UCSD-AML1 (cell line): ENCODE measurements at regions not wholly inside any gene's neighbourhood (a gene's known extent, or its start where the extent isn't known, plus 50 kb on each side); places are given as distances from the start of the nearest gene placed in this dataset.
"Not testable (repeated sequence)": the region's sequence is repeated elsewhere in the genome, so short reads cannot be mapped to it uniquely, and the experiment has no call there.

Source experiments
- DNase-seq: peaks from one replicate; lab custom pipeline; 2025; ENCODE audit not compliant: unreplicated experiment; lab: John Stamatoyannopoulos, UW

- no peak for DNase-seq
Measured at GRCh38 chr4:128758314-128758922, 51.1 kb upstream of the JADE1 start.

DNA sequence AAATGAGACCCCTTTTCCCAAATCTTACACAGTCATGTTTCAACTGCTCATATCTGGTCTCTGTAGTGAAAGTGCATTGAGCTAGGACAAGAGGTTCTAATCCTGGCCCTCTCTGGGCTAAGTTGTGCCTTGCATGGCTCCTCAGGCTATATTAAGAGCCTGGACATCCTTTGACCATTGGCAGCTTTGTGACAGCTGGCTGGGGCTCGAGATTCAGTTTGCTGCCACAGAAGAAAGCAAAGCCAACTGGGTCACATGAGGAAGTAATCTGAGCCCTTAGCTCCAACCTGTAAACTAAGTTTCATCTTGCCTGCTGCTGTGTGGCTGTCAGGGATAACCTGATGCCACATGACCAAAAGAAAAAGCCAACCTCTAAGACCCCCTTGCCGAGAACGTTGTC is 51.8 kb upstream of the JADE1 start:
- DNase-seq = no peak

- no peak for DNase-seq
Measured at GRCh38 chr4:128751354-128751753, 58.1 kb upstream of the JADE1 start.

GRCh38 chr4:128741748-128742147 is 67.8 kb upstream of the JADE1 start:
- DNase-seq = not testable (repeated sequence)

- DNase-seq = no peak
Measured at GRCh38 chr4:128737098-128737513, 72.4 kb upstream of the JADE1 start.

DNA sequence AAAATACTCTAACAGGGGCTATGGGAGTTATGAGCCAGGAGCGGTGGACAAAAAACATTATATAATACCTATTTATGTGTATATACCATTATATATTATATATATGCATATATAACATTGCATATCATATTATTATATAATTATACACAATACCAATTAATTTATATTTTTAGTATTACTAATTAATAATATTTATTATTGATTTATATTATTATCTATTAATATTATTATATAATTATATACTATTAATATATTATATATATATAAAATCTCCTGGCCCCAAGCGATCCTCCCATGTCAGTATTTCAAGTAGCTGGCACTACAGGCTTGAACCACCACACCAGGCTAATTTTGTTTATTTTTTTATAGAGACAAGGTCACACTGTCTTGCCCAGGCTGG is 73.8 kb upstream of the JADE1 start:
- DNase-seq = no peak

- DNase-seq = no peak
Measured at GRCh38 chr4:128728190-128728589, 81.3 kb upstream of the JADE1 start.

DNA sequence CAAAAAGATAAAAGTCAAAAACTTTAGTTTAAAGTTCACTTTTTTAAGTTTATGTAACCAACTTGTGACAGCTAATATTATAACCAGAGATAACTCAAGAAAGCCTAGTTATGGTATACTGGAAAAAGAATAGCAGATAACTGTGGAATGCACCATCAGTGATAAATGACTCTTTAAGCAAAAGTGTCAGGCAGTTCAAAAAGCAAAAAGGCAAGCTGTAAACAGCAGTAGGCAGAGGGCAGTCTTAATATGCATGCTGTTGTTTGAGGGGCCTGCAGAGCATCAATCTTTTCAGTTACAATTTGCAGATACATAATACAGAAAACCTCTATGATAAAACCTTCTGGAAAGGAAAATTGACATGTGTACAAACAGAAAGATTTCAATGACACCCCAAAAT is 81.8 kb upstream of the JADE1 start:
- DNase-seq = no peak

DNA sequence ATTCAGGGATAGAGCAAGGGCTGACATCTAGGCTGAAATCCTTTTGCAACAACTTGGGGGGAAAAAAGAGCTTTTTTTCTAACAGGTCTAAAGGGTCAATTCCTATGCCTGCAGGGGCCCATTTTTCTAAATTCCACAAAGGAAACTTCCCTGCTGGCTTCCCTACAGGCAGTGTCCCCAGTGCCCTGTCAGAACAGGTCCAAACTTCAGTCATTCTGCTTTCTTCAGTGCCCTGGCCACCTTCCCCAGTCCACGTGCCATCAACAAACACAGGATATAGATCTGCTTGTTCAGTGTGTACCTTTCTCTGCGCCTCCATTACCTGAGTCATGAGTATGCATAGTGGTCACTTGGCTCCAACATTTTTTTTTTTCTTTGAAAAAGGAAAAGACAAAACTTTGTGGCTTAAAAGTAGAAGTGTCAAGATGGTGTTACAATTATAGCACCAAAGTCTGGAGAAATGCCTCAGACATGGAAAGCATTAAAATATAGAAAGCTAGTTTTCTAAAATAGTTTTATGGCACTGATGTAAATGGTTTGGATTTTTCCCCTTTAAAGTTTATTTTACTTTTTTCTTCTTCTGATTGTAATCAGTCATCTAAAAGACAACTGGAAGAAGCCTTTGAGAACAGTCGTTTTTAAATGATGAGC is 84.0 kb upstream of the JADE1 start:
- no peak for DNase-seq

DNA sequence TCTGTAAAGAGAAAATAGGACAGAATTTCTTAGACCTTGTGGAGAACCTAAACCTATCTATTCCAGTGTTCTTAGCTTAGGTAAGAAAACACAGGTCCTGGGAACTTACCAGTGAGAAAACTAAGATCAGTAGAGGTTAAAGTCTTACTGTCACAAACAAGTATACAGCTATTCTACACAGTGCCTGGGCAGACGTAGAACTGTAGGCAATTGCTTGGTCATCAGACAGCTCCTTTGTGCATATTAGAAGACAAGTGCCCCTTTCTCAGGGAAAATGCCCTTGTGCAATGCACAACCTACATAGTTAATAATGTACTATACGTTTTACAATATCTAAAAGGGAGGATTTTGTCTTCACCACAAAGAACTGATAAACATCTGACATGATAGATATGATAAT is 86.6 kb upstream of the JADE1 start:
- no peak for DNase-seq

DNA sequence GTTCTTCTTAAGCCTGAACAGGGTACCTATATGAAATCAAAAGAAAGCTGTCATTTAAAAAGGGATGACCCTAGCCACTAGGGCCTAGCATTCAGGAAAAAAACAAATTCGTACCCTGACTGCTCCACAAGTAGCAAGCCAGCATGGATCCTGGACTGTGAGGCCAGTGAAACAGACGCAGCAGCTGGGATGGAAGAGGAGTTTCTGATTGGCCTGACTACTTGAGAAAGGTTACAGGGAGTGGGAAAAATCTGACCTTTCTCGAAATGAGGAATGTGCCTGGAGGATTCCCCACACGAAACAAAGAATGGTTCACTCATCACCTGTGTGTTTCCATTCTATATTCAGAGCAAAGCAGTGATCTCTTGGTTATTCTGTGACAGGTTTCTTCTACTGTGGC is 87.6 kb upstream of the JADE1 start:
- DNase-seq = no peak

- no peak for DNase-seq
Measured at GRCh38 chr4:128720270-128720669, 89.2 kb upstream of the JADE1 start.

DNA sequence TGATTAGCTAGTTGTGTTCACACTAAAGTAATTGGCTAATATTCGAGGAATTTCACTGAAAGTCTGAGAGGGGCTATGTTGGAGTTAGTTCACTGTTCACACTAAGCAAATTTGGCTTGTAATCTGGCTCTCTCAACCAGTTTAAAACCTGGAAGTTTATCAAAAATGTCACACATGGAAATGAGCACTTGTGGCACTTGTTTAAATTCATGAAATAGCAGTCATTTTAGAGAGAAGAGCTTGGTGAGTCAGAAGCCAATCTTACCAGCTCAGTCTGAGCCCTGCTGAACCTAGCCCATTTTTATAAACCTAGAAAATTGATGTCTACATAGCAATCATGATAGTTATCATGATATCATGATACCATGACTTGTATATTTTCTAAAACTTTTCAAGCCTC is 90.7 kb upstream of the JADE1 start:
- no peak for DNase-seq

DNA sequence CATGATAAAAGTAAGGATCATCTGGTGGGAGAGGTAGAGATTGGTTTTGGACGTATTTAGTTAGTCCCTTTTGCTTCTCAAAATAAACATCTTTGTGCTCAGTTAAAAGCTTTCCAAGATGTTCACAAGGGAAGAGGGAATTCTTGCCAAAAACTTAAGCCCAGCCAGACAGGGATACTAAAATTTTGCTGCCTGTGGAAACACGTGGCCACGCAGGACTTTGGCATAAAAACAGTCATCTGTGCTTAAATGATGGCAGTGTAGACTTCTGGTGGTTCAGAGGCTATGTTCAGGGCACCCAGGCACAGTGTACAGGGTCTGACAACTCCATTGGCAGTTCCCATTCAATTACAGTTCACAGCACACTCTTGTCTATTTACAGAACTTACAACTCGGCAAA is 93.2 kb upstream of the JADE1 start:
- DNase-seq = no peak

DNA sequence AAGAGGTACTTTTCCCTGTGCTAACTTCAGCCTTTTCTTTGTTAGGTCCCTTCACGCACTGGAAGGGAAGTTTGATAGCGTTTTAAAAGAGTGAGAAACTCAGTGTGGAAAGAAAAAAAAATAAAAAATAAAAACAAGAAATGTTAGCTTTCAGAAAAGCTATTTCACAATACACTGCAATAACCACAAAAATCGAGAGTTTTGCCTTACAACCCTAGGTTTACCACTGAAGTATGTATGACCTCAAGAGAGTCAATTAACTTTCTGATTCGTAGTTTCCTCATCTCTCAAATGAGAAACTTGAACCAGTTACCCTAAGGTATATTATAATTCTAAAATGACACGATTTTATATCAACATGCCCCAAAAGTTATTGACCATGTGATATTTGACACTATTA is 93.9 kb upstream of the JADE1 start:
- DNase-seq = no peak

DNA sequence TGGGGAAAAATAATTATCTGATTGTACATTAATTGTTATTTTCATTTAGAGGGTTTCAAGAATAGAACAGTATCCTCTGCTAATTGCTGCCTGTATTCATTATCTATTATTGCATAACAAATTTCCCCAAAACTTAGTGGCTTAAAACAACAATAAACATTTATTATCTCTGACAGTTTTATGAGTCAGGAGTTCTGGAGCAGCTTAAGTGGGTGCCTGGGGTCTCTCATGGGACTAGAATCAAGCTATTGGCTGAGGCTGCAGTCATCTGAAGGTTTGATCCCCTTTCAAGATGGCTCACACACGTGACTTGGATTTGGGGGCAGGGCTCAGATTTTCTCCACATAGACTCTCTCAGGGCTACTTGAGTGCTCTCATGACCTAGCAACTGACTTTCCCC is 98.1 kb upstream of the JADE1 start:
- DNase-seq = no peak

DNA sequence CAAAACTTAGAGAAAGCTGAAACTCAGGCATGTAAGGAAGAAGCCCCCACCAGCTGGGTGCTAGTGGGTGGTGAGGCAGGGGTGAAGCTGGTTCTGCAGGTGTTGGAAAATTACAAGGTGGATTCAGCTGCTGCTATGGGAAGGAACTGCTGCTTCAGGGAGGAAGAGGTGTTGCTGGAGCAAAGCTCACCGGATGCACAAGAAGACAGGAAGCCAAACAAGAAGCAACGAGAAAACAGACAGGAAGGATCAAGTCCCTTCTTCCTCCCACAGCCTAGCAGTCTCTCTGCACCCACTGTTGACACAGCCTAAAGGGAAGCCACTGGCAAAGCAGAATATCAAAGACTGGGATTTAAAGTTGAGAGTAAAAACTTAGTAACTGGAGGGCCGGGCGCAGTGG is 100.2 kb upstream of the JADE1 start:
- DNase-seq = peak; percentile 28

GRCh38 chr4:128707864-128708263 is 101.6 kb upstream of the JADE1 start:
- DNase-seq = no peak

- no peak for DNase-seq
Measured at GRCh38 chr4:128703948-128704347, 105.6 kb upstream of the JADE1 start.

GRCh38 chr4:128700659-128701350 is 108.7 kb upstream of the JADE1 start:
- no peak for DNase-seq

- DNase-seq = no peak
Measured at GRCh38 chr4:128698386-128698785, 111.1 kb upstream of the JADE1 start.

DNA sequence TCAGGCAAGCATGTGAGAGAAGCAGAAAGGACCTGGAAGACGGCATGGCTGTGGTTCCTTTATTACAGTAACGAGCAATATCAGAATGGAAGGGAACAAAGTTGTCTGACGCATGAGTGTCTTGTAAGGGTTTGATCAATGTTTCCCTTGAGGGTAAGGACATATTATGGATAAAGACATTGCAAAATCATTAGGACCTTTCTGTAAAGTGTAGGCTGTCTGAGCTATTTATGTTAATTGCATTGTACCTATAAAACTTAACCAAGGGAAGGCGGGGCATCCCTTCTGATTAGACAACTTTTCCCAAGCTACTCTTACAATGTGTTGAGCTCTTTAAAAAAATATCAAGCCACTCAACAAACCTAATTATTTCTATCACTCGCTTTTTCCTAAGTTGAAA is 112.2 kb upstream of the JADE1 start:
- DNase-seq = no peak

DNA sequence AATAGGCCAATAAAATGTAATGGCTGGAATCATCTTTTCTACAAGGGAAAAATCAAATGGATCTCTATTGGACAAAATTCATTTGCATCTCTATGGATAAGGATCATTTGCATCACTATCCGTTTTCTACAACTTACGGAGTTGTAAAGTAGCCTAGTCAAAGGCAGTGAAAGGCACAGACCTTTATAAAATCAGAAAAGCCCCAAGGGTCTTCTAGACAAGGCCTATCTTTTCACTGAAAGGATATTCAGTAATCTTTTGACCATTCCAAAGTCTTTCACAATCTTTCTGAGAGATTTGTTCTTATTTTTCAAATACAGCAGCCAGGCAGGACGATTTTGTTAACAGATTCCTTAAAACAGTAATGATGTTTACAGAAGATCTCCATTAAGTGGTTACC is 119.5 kb upstream of the JADE1 start:
- DNase-seq = no peak
